LNCAP (cell line): ENCODE measurements at regions not wholly inside any gene's neighbourhood (a gene's known extent, or its start where the extent isn't known, plus 50 kb on each side); places are given as distances from the start of the nearest gene placed in this dataset.

Experiments
- TF ChIP-seq, protein P1 (sequence below): fragments of 450-650 bp; IDR thresholded peaks from 2 replicates; pipeline ENCODE4 v1.5.1; 2017; ENCODE audit warnings: mild to moderate bottlenecking

- TF ChIP-seq, protein P1, sequence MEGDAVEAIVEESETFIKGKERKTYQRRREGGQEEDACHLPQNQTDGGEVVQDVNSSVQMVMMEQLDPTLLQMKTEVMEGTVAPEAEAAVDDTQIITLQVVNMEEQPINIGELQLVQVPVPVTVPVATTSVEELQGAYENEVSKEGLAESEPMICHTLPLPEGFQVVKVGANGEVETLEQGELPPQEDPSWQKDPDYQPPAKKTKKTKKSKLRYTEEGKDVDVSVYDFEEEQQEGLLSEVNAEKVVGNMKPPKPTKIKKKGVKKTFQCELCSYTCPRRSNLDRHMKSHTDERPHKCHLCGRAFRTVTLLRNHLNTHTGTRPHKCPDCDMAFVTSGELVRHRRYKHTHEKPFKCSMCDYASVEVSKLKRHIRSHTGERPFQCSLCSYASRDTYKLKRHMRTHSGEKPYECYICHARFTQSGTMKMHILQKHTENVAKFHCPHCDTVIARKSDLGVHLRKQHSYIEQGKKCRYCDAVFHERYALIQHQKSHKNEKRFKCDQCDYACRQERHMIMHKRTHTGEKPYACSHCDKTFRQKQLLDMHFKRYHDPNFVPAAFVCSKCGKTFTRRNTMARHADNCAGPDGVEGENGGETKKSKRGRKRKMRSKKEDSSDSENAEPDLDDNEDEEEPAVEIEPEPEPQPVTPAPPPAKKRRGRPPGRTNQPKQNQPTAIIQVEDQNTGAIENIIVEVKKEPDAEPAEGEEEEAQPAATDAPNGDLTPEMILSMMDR: no peak
Observed at GRCh38 chr3:188088948-188089685, 64.8 kb upstream of the LPP start.

- TF ChIP-seq, protein P1: no peak
Observed at GRCh38 chr3:188090620-188091309, 63.2 kb upstream of the LPP start.

DNA sequence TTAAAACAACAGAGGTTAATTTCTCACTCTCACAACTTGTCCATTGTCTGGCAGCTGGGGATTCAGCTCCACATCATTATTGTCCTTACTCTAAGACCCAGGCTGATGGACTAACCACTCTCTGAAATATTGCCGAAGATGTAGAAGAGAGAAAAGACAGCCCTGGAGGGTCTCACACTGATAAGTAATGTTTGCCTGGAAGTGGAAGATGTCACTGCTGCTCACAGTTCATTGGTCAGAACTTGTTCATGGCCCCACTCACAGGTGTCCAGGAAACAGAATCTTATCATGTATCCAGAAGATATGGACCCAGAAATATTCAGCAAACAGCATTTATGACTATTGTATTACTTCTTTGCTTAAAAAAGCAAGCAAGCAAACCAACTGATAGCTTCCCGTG is 62.2 kb upstream of the LPP start:
- TF ChIP-seq, protein P1: no peak

DNA sequence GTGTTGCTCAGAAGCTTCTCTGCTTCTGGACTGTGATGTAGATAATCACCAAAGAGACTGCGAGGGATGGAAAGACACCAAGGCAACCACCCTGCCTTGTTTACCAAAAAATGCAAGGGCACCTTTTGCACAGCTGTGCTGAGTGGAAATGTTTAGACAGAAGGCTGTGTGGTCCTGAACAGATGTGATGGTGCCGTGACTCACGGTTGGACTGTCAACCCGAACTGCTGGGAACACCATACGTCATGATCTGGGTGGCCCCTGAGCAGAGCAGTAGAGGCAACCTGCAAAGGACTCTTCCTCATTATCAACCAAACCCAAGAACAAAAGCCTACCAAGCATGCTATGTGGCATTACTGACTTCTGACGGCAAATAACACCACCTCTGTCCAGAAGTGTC is 61.3 kb upstream of the LPP start:
- TF ChIP-seq, protein P1: no peak

DNA sequence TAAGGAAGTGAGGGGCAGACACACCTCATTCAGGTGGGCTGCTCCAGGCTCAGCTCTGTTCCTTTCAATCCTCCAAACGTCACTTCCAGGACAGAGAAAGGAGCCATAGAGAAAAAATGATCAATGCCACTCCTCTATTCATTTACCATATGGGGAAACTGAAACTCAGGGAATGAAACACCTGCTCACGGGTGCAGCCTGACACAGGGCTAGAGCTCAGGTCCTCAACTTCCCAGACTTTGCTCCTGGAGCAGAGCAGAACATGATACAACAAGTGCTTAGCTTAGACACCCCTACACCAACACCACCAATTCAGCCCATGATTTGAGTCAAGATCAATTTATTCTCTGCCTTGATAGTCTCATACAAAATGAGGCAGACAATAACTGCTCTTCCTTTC is 58.5 kb upstream of the LPP start:
- TF ChIP-seq, protein P1: no peak

- TF ChIP-seq, protein P1: no peak
Observed at GRCh38 chr3:188097791-188098190, 56.2 kb upstream of the LPP start.

- TF ChIP-seq, protein P1: no peak
Observed at GRCh38 chr3:188099907-188100306, 54.0 kb upstream of the LPP start.
